GM12878 (cell line): ENCODE measurements at regions not wholly inside any gene's neighbourhood (a gene's known extent, or its start where the extent isn't known, plus 50 kb on each side); places are given as distances from the start of the nearest gene placed in this dataset.
"Not testable (repeated sequence)": the region's sequence is repeated elsewhere in the genome, so short reads cannot be mapped to it uniquely, and the experiment has no call there.

Source experiments
- ATAC-seq: fragments of 200-7000 bp; cut with Tn5 transposase; 3 replicates; pipeline ENCODE4 v1.9.1; 2020; ENCODE audit warnings: mild to moderate bottlenecking, moderate library complexity
- BruUV-seq: library from RNA; stranded (reverse); fragments of 400-500 nt; replicated peaks from 2 replicates; lab custom pipeline; 2021; lab: Mats Ljungman, UMichigan
- CTCF ChIA-PET: fragments of 300-600 bp; sonication (Branson Sonifier 250); formaldehyde crosslinking; extraction: SDS; loops from one replicate; lab custom pipeline; 2021; ENCODE audit warnings: inconsistent platforms; lab: Yijun Ruan, JAX
- POLR2A ChIA-PET: fragments of 350-600 bp; formaldehyde crosslinking; extraction: SDS; loops from one replicate; lab custom pipeline; 2021; ENCODE audit warnings: inconsistent platforms; lab: Charles Lee
- RAD21 ChIA-PET: fragments of 300-600 bp; sonication (Branson Sonifier 250); formaldehyde crosslinking; loops from one replicate; lab custom pipeline; 2023; ENCODE audit warnings: antibody characterized with exemption; ENCODE audit not compliant: unreplicated experiment; lab: Charles Lee
- SMC1A ChIA-PET: fragments of 300-600 bp; sonication (Branson Sonifier 250); formaldehyde crosslinking; loops from one replicate; lab custom pipeline; 2023; ENCODE audit not compliant: unreplicated experiment, uncharacterized antibody; lab: Charles Lee
- DNase-seq: peaks from one replicate; pipeline ENCODE4 v3.0.0-alpha.2; 2011; ENCODE audit warnings: low read depth, low spot score
- FAIRE-seq: peaks from 3 replicates; lab custom pipeline; 2011; peaks lifted over from hg19 to GRCh38; lab: Jason Lieb, UNC
- H2AFZ ChIP-seq: 2 replicates; pipeline ENCODE4 v1.6.0; 2011; ENCODE audit warnings: low read depth, low read length, control low read depth; ENCODE audit not compliant: control insufficient read depth
- H3K27ac ChIP-seq: 2 replicates; pipeline ENCODE4 v1.5.1; 2011; ENCODE audit warnings: control low read depth; ENCODE audit not compliant: control insufficient read depth, insufficient read depth
- H3K27me3 ChIP-seq, 2 experiments: replicated peaks in 1 of 2; 2 replicates each; pipeline versions ENCODE4 v1.6.0 to v1.6.1; 2011; ENCODE audit warnings: low read length in 1 of 2; ENCODE audit not compliant: control insufficient read depth in 2 of 2, insufficient read depth in 2 of 2
- H3K36me3 ChIP-seq, 2 experiments: 2 replicates each; pipeline ENCODE4 v1.5.1; 2011; ENCODE audit warnings: low read length in 1 of 2; ENCODE audit not compliant: control insufficient read depth in 2 of 2, insufficient read depth in 2 of 2
- H3K4me1 ChIP-seq: 2 replicates; pipeline ENCODE4 v1.6.1; 2011; ENCODE audit warnings: mild to moderate bottlenecking, low read length, moderate library complexity, mixed read lengths; ENCODE audit not compliant: control insufficient read depth, insufficient read depth
- H3K4me2 ChIP-seq: 2 replicates; pipeline ENCODE4 v1.6.0; 2011; ENCODE audit warnings: control low read depth; ENCODE audit not compliant: control insufficient read depth, insufficient read depth
- H3K4me3 ChIP-seq: fragments of 200-600 bp; sonication (generic); 2 replicates; pipeline ENCODE4 v1.5.1; 2016
- H3K79me2 ChIP-seq: 2 replicates; pipeline ENCODE4 v1.6.0; 2011; ENCODE audit warnings: low read length; ENCODE audit not compliant: control insufficient read depth, insufficient read depth
- H3K9ac ChIP-seq: 2 replicates; pipeline ENCODE4 v1.8.0; 2011; ENCODE audit warnings: low read length, control low read depth, mixed read lengths; ENCODE audit not compliant: control insufficient read depth, insufficient read depth
- H3K9me3 ChIP-seq: replicated peaks from 3 replicates; pipeline ENCODE4 v1.5.1; 2011; ENCODE audit warnings: mild to moderate bottlenecking, low read length; ENCODE audit not compliant: control insufficient read depth, insufficient read depth
- H4K20me1 ChIP-seq: 2 replicates; pipeline ENCODE4 v1.6.0; 2011; ENCODE audit not compliant: control insufficient read depth, insufficient read depth
- BACH1 ChIP-seq: fragments of 450-650 bp; IDR thresholded peaks from 2 replicates; pipeline ENCODE4 v1.6.1; 2017; ENCODE audit warnings: mild to moderate bottlenecking, borderline replicate concordance
- BCL11A ChIP-seq: IDR thresholded peaks from 2 replicates; pipeline ENCODE4 v1.6.1; 2011; ENCODE audit warnings: low read depth, low read length
- CHD4 ChIP-seq: fragments of 200-600 bp; sonication (generic); IDR thresholded peaks from 2 replicates; pipeline ENCODE4 v1.6.1; 2016; ENCODE audit warnings: mild to moderate bottlenecking
- E2F8 ChIP-seq: fragments of 450-650 bp; IDR thresholded peaks from 2 replicates; pipeline ENCODE4 v1.6.1; 2018; ENCODE audit warnings: mild to moderate bottlenecking, low read depth, moderate library complexity; ENCODE audit not compliant: partially characterized antibody
- IKZF2 ChIP-seq, 2 experiments: fragments of 450-650 bp; IDR thresholded peaks; 2 replicates each; pipeline ENCODE4 v1.6.1; 2017; ENCODE audit warnings: mild to moderate bottlenecking in 2 of 2, moderate library complexity in 2 of 2
- IRF4 ChIP-seq: IDR thresholded peaks from 2 replicates; pipeline ENCODE4 v1.6.1; 2011; ENCODE audit warnings: low read depth, low read length
- KDM1A ChIP-seq: fragments of 200-600 bp; sonication (generic); IDR thresholded peaks from 2 replicates; pipeline ENCODE4 v1.6.1; 2016; ENCODE audit warnings: borderline replicate concordance
- PAX8 ChIP-seq: fragments of 450-650 bp; IDR thresholded peaks from 2 replicates; pipeline ENCODE4 v1.6.1; 2017; ENCODE audit warnings: mild to moderate bottlenecking, moderate library complexity
- POLR2AphosphoS5 ChIP-seq: IDR thresholded peaks from 2 replicates; pipeline ENCODE4 v1.6.1; 2011; ENCODE audit warnings: mild to moderate bottlenecking, low read length, inconsistent platforms
- POU2F2 ChIP-seq: IDR thresholded peaks from 3 replicates; pipeline ENCODE4 v1.6.1; 2011; ENCODE audit warnings: low read depth, mild to moderate bottlenecking, low read length, borderline replicate concordance
- RAD21 ChIP-seq: IDR thresholded peaks from 2 replicates; pipeline ENCODE4 v1.6.1; 2011; ENCODE audit warnings: mild to moderate bottlenecking, low read depth, low read length, moderate library complexity; ENCODE audit not compliant: insufficient read depth
- STAT3 ChIP-seq: IDR thresholded peaks from 2 replicates; pipeline ENCODE4 v1.6.1; 2011; ENCODE audit warnings: low read depth, low read length, improper control_type of control experiment
- SUZ12 ChIP-seq: fragments of 200-600 bp; sonication (generic); IDR thresholded peaks from one replicate; pipeline ENCODE4 v1.6.1; 2018; ENCODE audit warnings: antibody characterized with exemption, mild to moderate bottlenecking; ENCODE audit not compliant: unreplicated experiment
- TBL1XR1 ChIP-seq: IDR thresholded peaks from 2 replicates; pipeline ENCODE4 v1.6.1; 2012; ENCODE audit warnings: low read depth, low read length, improper control_type of control experiment
- TCF7 ChIP-seq: IDR thresholded peaks from 2 replicates; pipeline ENCODE4 v1.6.1; 2014; ENCODE audit warnings: antibody characterized with exemption, borderline replicate concordance
- ZNF622 ChIP-seq: fragments of 450-650 bp; IDR thresholded peaks from 2 replicates; pipeline ENCODE4 v1.6.1; 2017; ENCODE audit warnings: mild to moderate bottlenecking, inconsistent platforms
- WGBS: methylation state at CpG from one replicate; pipeline ENCODE4 v1.1.6; 2016; ENCODE audit warnings: low lambda C conversion rate; ENCODE audit not compliant: insufficient replicate concordance, insufficient coverage; ENCODE audit errors: missing lambda C conversion rate; 5-methylcytosine and 5-hydroxymethylcytosine counted together
- in situ Hi-C: fragments of 300-500 bp; cut with MboI; formaldehyde crosslinking; loops from 9 replicates; pipeline ENCODE4 v1.14.3; 2018; ENCODE audit warnings: mixed read lengths
- intact Hi-C: fragments of 100-400 bp; cut with micrococcal nuclease; formaldehyde crosslinking; loops from one replicate; pipeline ENCODE4 v1.14.2; 2022; ENCODE audit not compliant: unreplicated experiment

DNA sequence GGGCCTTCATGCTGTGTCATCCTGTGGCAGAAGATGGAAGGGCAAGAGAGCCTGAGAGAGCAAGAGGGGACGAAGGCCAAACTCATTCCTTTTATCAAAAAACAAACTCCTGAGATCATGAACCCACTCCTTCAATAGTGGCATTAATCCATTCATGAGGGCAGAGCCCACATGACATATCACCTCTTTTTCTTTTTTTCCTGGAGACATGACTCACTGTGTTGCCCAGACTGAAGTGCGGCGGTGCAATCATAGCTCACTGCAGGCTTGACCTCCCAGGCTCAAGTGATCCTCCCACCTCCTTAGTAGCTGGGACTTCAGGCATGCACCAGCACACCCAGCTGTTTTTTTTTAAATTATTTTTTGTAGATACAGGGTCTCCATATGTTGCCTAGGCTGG, 92.0 kb upstream of the RNU6-1 start (continued):
- TF ChIP-seq STAT3 (no peak), TCF7 (no peak), IKZF2 (IDR thresholded peaks at IDR 0.05) (no peak)
- TF ChIP-seq, all 136 proteins: peak for 0

DNA sequence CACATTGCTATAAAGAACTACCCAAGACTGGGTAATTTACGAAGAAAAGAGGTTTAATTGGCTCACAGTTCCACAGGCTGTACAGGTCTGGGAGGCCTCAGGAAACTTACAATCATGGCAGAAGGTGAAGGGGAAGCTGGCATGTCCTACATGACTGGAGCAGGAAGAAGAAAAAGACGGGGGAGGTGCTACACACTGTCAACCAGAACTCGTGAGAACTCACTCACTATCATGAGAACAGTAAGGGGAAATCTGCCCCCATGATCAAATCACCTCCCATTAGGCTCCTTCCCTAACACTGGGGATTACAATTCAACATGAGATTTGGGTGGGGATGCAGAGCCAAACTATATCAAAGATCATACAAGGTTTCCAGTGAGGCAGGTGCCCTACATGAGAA, 94.3 kb upstream of the RNU6-1 start:
- H3K36me3 ChIP-seq, H3K9ac ChIP-seq, intact Hi-C loops, in situ Hi-C loops, H3K4me3 ChIP-seq, CTCF ChIA-PET, ATAC-seq, H3K4me2 ChIP-seq, H4K20me1 ChIP-seq, FAIRE-seq, BruUV-seq, SMC1A ChIA-PET, H3K27me3 ChIP-seq, POLR2A ChIA-PET, H3K27ac ChIP-seq, DNase-seq, H3K79me2 ChIP-seq: not testable (repeated sequence)
- WGBS: 51% methylated on average over 3 of the region's 3 CpGs
- H3K9me3 ChIP-seq: peaks cover 14% of the 10 kb centered on the region; the same call in 2 of the 3 replicates
- H3K4me1 ChIP-seq: peaks cover 26% of the 10 kb centered on the region
- RAD21 ChIA-PET: interaction anchor here (0.7 kb wide), 1 partner anchor 81 kb away, joined by 3 read pairs; no protein-coding TSS in a partner anchor
- peak overlapping the region; percentile 46; the same call in 1 of the 2 replicates for H2AFZ ChIP-seq

DNA sequence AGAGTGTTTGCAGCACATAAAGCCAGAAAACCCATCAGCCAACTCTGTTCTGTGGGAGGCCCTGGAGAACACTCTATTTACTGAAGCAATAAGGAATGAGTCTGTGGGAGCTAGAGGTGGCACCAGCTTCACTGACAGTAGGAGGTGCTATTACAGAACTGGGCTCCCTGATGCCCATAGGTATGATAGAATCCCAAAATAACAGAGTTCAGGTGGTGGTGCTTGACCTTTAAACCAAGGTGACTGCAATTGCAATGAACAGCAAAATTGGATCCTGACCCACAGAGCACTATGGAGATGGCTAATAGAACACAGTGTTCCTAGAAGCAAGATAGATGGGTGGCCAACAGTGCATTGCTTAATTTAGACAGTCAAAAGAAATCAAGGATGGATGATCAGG, 95.4 kb upstream of the RNU6-1 start:
- H4K20me1 ChIP-seq: no peaks in the 10 kb centered on the region
- H3K4me3 ChIP-seq: no peak overlapping the region
- H3K27ac ChIP-seq: no peak overlapping the region
- ChIA-PET SMC1A (no interaction called here), RAD21 (no interaction called here), CTCF (no interaction called here), POLR2A (no interaction called here)
- BruUV-seq: no TSS peak
- H3K4me1 ChIP-seq: peaks cover 26% of the 10 kb centered on the region
- no peak overlapping the region for H2AFZ ChIP-seq
- H3K27me3 ChIP-seq: no peaks in the 10 kb centered on the region
- no peaks in the 10 kb centered on the region for H3K79me2 ChIP-seq
- DNase-seq: no peak
- no peaks in the 10 kb centered on the region for H3K36me3 ChIP-seq
- no peak for ATAC-seq
- in situ Hi-C loops: no loop called here
- no peak overlapping the region for H3K9ac ChIP-seq
- no peak for FAIRE-seq
- H3K9me3 ChIP-seq: peaks cover 14% of the 10 kb centered on the region; the same call in 2 of the 3 replicates
- H3K4me2 ChIP-seq: no peak overlapping the region
- intact Hi-C loops: loop anchor here (5.0 kb wide), 1 partner anchor 33 kb away; no protein-coding TSS in a partner anchor
- TF ChIP-seq E2F8: no peak
- no peak for TF ChIP-seq BACH1
- TF ChIP-seq IRF4: no peak
- TF ChIP-seq KDM1A: no peak
- TF ChIP-seq SUZ12: no peak
- TF ChIP-seq CHD4: no peak
- no peak for TF ChIP-seq BCL11A
- TF ChIP-seq PAX8: no peak
- no peak for TF ChIP-seq RAD21
- TF ChIP-seq TBL1XR1: no peak
- TF ChIP-seq POU2F2: no peak
- TF ChIP-seq ZNF622: no peak
- TF ChIP-seq POLR2AphosphoS5: no peak
